Fibroblast of skin of left quadriceps (primary cell): ENCODE measurements at regions not wholly inside any gene's neighbourhood (a gene's known extent, or its start where the extent isn't known, plus 50 kb on each side); places are given as distances from the start of the nearest gene placed in this dataset.

Experiments
- DNase-seq, 2 experiments: peaks; one replicate each; pipeline ENCODE4 v3.0.0-alpha.2; 2013; ENCODE audit warnings: low read depth in 2 of 2

DNA sequence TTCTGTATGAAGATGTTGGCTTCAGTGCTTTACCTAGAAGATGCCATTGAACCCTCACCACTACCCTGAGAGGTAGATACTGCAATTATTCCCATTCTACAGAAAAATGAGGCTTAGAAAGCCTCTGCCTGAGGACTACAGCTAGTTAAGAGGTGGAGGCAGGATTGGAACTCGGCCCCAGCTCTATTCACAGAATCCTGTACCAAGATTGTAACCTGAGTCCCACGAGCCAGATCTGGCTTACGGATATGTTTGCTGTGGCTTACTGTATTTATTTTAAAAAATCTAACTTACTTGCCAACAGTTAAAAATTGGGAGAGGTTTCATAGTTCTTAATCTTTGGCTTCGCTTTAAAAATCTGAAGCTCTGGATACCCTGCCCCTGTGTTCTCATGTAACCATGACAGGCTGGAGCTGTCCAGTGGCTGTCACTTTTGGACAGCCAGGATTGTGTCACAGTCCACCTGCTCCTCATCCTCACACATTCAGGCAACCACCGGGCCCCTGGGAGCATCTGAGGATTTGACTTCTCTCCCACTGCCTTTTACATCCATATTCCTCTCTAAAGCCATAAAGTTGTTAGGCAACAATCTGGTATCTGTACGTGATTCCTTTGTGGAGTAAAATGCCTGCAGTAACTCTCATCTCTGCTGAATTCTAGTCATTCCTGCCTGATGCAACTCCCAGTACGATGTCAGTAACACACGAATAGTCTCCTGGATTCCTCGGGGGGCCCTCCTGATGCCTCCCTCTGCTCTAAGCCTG, 160.8 kb upstream of the SERP2 start:
- DNase-seq: peak; percentile 76 to 80

DNA sequence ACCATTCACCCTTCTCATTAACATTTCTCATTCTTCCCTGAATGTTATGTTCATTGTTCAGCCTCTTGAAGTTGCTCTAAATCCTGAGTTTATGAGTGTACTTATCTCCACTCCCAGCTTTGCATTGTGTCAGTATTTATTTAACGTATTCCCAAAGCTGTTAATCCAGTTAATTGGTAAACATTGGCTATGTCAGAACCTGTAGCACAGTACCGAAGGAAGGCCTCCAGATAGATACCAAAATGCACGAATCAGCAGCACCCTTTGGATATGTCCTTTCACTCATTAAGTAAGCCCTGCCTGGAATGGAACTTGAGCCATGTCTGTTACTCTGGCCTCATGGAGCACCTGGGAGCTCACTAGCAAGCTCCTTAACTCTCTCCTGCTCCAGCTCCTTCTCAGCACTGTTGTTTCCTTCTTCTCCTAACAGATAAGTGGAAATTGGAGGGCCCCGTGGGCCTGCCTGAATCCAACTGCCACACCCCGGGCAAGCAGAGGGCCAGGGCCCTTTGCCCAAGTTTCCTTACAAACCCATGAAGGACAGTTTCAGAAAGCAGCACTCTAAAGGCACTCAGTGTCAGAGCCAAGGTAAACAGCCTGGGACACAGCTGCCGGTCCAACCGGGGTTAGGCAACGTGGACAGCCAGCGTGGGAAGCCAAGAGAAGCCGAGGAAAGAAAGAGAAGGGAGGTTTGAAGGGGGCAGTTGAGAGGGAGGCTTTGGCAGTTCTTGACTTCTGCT, 155.0 kb upstream of the SERP2 start:
- no peak for DNase-seq

DNA sequence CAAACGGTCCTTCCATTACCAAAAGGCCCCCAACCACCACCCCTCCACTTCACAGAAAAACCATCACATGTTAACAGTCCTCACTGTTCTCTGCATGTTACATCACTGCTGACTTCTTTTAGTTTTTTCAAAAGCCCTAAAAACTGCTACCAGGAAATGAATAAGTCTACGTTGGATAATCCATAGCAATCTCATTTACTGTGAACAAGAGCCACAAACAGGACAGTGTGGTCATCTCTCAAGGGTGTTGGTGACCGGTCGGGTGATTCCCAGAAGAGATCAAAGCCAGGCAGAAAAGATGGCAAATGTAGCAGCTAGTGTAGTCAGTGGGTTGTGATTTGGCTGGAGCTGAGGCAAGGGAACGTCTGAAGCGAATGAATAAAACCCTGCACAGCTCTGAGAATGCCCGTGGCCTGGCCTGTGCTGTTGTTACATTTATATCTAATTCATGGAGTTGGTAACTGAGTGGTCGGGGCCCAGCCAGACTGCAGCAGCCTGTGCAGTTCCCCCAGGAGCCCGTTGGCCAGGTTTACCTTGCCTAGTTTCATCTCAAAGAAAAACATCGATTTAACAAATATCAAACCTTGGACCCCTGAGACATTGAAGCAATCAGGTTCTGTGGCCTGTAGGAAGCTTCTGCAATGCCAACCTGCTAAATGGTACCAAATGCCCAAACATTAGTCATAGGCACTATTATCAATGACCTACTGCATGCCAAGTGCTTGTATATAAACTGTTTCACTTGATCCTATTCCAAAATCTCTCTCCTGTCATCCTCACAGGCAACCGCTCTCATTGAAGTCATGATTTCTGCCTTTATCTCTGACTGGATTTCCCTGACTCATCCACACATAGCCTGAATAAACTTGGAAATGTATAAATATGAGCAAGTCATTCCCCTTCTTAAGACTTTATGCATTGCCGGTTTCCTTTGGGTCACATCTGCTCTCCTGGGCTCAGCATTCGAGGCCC, 153.8 kb upstream of the SERP2 start:
- no peak for DNase-seq

DNA sequence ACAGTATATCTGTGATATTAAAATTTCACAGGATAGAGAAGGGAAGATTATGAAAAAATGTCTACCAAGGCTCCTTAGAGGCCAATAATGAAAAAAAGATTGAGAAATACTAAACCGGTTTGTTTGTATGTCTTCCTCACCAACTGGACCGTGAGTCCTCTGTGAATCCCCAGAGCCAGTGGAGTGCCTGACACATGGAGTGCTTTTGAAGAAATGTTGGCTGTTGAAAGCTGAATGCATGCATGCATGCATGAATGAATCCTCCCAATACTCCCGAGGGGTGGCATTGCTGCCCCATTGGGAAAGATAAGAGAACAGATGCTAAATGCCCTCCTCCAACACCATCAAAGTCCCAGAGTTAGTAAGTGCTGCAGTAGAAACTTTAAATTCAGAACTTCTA, 152.7 kb upstream of the SERP2 start:
- DNase-seq: no peak

DNA sequence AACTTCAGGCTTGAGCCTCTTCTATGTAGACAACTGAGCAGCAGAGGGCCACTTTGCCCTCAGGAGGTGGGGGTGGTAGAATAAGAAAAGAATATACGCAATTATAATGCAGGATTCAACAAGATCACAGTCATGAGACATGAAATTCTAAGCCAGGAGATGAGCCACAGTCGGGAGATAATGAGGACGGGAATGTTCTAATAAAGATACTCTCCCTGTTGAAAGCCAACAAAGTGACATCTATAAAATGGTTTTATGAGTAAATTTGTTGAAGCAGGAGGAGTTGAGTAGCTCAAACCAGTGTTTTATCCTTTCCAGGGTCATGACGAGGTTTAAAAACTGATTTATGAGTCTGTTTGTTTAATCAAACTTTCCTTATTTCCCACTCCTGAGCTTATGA, 152.0 kb upstream of the SERP2 start:
- DNase-seq: no peak

DNA sequence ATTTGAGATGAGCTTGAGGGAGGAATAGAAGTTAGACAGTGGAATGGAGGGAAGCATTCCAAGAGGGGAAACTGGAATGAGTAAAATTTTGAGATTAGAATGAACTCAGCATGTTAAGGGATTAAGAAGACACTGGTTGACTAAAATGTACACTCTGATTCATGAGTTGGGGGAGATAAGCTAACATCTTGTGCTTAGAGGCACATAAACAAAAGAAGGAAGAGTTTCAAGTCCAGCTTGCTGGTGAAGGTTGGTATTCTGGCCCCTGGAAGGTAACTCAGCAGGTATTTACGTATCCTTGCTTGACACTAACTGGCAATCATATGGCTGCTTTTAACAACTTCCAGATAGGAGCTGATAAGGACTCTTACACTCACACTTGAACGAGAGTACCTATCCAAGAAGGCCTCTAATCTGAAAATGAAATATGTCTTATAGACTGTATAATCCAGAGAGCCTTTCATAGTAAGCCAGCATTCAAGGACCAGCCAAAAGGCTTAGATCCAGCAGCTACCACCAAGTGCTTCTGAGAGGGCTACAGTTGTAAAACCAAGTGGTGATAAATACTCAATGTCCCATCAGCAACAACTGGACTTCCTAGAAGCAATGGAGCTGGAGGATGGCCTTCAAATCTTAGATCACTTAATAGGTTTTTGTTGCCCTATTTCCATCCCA, 149.7 kb upstream of the SERP2 start:
- DNase-seq: no peak

DNA sequence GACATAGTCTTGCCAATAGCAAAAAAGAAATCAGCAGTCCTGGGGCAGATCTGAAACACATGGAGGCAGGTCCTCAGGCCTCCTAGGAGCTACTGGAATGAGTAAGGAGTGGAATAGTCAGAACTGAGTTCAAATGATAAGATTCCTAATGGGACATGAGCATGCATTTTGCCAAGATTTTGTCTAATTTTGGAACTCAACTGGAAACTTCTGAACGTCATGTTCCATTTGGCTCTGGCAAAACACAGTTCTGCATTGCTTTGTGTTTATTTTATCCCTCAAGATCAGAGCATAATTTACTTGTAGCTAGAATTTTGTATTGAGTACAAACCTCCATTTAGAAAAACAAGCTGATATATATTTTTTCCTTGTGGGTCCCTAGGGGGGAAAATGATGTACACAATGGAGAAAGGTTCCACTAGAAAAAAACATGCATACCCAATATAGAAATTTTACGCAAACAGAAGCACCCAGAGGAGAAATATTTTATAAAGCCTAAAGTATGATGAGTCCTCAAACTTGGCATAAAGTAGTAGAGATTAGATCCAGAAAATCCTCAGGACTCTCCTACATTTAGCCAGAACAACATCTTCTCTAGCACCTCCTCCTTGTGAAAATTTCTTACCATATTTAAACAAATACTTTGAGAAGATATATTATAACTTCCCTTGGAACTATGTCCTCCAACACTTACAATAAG, 149.0 kb upstream of the SERP2 start:
- DNase-seq: no peak

DNA sequence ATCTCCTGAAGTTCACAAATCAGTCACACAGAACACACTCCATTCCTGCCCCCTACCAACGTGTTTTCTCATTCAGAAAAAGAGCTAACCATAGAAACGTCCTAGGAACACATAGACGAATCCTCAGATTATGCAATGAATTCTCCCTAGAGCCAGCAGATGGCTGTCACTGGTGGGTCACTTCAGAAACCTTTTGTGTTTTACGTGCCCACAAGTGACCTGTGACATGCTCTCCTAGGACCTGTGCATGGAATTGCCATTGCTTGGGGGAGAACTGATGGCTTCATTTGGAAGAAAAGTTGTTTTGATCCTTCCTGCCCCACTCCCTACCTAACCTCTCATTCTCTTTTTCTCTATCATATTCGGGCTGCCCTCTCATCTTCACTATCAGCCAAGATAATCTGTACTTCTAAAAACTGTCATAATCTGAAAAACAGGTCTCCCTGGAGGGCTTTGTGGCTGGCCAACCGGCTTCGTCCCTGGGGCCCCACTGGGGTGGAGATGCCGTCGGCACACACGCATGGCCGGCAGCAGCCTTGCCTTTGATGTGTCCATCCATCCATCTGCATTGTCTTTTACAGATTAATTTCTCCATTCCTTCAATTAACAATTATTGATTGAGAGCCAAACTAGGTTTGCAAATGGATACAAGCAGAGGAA, 144.1 kb upstream of the SERP2 start:
- DNase-seq: no peak

DNA sequence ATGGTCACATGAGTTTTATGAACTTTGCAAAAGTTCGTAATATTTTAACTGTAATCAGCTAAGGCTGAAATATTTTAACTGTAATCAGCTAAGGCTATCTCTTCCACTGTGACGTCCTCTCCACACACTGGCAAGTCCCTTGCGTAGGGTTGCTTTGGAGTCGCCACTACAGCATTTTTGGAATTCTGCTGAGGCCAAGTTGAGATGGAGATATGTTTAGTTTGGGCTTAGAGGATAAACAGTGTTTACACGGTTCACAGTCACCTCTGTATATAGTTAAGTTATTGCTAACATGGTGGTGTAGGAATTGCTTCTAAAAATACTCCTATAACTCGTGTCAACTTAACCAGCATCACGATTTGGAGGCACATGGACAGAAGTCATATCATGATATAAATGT, 143.6 kb upstream of the SERP2 start:
- no peak for DNase-seq

DNA sequence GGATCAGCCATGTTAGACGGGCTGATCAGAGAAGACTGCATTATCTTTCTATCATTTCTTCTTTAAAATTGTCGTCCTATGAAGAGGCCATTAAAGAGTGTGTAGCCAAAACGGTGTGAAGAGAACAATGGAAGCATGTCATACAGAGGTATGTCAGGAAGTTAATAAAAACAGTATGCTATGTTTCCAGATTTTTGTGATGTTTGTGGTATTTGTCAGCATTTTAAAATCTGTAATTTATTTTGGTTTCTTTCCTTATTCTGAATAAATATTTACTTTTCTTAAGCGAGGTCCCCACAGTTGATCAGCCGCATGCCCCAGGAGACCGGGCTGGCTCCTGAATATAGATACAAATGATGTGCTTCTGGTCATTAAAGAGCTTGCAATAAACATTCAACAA, 142.9 kb upstream of the SERP2 start:
- DNase-seq: no peak

DNA sequence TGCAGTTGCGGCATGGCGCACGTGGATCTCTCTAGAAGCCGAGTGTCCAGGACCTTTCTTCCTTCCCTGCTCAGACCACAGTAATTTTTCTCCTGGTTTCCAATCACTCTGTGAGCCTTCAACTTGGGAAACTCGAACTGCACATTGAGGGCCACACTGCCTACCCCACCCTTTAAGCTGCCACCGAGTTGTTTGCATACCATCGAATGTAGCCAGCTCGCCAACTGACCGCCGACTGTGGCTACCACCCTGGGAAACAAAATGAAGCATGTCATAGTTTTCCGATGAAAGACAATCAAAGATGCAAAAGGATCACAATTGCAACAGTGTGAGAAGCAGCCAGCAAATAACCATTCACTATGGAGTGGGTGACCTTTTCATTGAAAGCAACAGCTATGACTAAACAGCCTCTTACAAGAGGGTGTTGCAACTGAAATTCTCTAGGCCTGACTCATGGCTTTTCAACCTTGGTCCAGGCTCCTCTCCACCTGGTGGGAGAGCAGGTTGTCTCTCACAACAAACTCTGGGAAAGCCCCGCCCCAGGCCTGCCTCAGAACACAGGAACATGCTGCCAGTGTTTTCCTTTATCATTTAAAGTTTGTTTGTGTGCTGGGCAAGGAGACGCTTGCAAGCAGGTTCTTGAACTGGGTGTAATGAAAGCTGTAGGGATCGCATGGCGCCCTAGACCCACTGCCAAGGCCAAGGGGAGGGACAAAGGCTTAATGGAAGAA, 141.7 kb upstream of the SERP2 start:
- peak; percentile 74 for DNase-seq

DNA sequence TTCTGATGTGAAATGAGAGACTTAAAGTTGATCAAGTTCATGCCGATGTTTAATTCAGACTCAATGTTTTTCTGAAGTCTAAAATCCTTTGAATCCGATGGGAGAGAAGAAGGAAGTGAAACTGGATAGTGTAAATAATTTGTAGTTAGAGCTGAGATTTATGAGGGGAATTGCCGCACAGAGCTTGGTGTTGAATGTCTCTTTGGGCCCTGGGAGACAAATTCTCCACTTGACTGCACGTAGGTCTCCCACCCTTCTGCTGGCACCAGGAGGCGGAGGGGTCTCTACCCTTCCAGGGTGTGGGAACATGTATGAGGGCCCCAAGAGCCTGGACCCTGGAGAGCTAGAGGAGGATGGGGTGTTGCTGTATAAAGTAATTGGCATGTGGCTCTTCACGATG, 140.8 kb upstream of the SERP2 start:
- DNase-seq: no peak

DNA sequence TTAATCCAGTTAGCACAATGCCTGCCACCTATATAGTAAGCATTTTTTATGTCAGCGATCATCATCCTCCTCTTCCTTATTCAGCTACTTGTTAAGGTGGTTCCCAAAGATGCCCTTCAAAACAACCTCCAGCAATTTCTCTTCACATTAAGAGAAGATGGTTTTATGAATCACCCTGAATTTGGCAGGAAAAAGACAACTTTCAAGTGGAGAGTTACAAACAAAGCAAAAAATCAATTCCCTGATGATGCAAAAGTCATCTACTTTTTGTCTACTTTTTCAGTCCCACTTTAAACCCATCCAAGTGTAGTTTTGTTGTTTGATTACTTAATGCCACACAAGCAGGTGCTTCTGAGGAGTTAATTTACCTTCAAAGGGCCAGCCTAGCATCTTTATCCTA, 139.1 kb upstream of the SERP2 start:
- no peak for DNase-seq

DNA sequence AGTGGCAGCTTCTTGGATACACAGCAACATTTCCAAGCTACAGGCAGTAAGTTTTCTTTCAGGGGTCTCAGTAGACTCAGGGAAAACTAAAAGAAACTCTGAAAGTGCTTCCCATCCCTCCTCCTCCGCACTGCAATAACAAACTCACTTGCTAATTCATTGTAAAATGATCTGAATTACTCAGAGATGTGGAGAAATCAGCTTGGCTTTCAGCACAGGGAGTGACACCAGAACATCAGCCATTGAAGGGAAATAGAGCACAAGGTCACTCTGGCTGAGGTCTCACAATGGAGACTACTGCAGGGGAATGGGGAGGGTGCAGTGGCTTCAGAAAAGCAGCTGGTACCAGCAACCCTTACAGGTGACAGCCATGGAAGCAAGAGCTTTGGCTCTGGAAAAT, 137.3 kb upstream of the SERP2 start:
- DNase-seq: no peak

DNA sequence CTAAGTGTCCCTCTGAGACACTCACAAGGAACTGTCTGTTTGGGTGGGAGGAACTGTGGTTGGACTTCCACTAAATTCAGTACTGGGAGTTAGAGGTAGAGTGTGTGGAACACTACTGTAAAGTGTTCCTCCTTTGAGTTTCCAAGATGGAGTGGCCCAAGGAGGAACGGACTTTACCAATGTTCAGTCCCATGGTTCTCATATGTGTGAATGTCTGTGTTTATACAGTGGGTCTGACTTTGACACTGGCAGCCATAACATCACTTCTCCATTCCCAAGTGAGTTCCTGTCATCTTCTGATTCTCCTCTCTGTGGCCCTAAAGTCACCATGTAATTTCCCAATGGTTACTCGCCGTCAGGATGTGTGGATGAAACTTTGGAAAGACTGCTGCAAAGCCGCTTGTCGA, 136.8 kb upstream of the SERP2 start:
- DNase-seq: no peak

DNA sequence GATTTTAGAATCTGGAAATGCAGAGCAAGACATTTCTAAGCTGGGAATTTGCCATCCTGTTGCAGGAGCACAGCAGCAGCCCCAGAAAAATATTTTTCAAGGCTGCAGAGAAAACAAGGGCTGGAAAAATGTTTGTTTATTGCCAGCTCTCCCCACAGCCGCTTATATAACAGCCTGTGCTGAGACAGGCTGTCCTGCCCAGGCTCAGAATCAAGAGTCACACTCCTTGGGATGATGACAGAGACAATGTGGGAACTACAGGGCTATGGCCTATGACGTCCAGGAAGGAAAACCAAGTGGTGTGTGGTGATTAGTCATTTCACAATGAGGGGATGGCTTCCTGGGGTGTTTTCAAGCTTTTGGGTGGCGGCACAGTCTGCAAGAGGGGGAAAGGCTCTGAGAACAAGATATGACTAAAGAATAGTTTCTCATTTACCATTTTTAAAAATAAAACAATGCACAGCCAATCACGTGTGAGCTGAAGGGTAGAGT, 136.3 kb upstream of the SERP2 start:
- peak; percentile 64 to 67 for DNase-seq

DNA sequence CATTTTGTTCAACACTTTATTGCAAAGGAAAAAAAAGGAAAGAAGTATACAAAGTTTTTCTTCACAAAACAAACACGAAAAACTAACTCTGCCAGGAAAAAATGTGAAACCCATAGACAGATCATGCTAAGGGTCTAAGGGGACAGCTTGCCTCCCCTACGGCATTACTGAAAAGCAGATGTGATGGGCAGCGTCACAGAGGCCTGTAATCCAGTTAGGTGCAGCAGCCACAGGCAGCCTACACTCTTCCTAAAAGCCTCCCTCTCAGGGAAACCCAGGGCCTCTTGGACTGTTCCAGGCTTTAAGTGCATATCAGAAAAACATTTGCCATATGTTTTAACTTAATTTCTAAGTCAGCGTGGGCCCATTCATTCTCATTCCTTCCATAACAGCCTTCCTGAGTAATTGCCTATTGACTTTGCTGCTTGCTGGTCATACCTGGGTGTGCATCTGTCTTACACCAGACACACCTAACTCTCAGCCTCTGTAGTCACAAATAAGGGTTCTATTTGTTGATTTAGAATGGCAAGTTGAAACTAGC, 135.7 kb upstream of the SERP2 start:
- peak; percentile 75 to 76 for DNase-seq

DNA sequence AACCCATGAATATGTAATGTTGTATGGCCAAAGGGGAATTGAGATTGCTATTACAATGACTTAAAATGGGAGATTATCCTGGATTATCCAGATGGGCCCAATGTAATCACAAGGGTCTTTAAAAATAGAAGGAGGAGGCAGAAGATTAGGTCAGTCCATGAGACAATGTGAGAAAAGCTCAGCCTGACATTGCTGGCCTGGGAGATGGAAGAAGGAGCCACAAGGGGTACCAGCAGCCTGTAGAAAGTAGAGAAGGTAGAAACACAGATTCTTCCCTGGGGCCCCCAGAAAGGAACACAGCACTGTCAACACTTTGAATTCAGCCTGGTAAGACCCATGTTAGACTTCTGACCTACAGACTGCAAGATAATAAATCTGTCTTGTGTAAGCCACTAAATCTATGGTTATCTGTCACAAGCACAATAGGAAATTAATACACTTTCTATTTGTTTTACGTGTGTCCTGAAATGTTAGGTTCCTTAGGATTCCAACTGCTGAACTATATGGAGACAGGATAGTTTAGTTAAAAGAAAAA, 132.9 kb upstream of the SERP2 start:
- DNase-seq: no peak

DNA sequence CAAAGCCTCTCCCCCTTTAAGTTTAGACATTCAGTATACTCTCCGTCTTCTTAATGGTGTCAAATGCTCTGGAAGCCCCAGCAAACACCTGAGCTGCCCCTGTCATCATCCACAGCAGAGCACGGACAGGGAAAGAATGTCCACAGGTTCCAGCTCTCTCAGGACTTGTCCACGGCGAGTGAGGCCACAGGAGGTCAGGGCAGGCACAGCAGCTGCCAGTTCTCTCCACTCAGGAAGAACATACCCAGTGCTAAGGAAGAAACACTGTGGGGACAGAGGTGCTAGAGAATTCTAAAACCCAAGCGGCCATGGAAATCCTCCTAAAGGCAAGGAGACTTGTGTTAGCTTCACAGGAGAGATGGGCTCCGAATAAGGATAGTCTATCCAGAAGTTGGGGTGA, 132.0 kb upstream of the SERP2 start:
- DNase-seq: no peak
